ENCODE measurements at regions not wholly inside any gene's neighbourhood (a gene's known extent, or its start where the extent isn't known, plus 50 kb on each side); places are given as distances from the start of the nearest gene placed in this dataset.

DNA sequence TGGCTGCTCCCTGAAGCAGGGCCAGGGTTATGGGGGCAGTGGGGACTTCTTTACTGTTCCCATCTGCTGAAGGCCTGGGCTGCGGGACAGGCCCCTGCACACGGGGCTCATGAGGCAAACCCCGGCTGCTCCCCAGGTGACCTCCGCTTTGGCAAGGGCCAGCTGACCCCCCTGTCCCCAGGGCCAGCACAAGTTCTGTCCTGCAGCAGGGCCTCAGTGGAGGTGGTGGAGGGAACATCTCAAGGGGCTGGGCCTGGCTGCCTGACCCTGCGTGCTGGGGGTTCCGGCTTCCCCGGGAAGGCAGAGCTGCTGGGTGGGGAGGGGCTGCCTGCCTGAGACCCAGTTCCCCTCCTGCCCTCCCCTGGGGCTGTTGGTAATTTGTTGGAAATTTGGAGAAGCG is 67.4 kb upstream of the RNU6ATAC start:
- H3K9ac ChIP-seq (ENCODE audit: low read depth in 2 of 2, low read length in 2 of 2), result no peak overlapping the region
- TF ChIP-seq, protein P1, sequence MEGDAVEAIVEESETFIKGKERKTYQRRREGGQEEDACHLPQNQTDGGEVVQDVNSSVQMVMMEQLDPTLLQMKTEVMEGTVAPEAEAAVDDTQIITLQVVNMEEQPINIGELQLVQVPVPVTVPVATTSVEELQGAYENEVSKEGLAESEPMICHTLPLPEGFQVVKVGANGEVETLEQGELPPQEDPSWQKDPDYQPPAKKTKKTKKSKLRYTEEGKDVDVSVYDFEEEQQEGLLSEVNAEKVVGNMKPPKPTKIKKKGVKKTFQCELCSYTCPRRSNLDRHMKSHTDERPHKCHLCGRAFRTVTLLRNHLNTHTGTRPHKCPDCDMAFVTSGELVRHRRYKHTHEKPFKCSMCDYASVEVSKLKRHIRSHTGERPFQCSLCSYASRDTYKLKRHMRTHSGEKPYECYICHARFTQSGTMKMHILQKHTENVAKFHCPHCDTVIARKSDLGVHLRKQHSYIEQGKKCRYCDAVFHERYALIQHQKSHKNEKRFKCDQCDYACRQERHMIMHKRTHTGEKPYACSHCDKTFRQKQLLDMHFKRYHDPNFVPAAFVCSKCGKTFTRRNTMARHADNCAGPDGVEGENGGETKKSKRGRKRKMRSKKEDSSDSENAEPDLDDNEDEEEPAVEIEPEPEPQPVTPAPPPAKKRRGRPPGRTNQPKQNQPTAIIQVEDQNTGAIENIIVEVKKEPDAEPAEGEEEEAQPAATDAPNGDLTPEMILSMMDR (IDR thresholded peaks at IDR 0.05), result no peak

DNA sequence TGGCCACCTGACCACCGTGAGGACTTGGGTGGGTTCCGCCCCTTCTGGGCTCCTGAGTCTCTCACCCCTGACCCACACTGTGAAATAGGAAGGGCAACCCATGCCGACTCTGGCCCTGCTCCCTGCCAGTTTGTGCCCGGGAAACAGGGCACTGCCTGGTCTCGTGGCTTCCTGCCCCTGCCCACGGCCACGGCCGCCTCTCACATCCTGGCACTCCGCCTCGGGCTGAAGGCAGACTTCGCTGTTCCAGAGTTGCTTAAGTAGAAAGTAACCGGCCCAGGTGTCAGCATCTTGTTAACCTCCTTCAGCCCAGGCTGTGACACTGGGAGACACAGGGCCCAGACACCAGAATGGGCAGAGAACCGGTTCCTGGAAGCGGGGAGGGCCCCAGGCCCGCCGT is 68.7 kb upstream of the RNU6ATAC start:
- no peak for DNase-seq
- intact Hi-C loops (cut with DNase I), result no loop called here
- no peak overlapping the region for H3K4me3 ChIP-seq
- no peaks in the 10 kb centered on the region for H3K36me3 ChIP-seq
- H3K27ac ChIP-seq, result no peak overlapping the region
- H3K27me3 ChIP-seq, result peaks cover 7% of the 10 kb centered on the region
- H3K9me3 ChIP-seq, result no peaks in the 10 kb centered on the region
- no peak overlapping the region for H3K9ac ChIP-seq (ENCODE audit: low read depth in 2 of 2, low read length in 2 of 2)
- TF ChIP-seq, protein P1 (IDR thresholded peaks at IDR 0.05), result no peak
- no peaks in the 10 kb centered on the region for H3K4me1 ChIP-seq

More for the DNA sequence above, 67.4 kb upstream of the RNU6ATAC start:
- Histone ChIP-seq H3K36me3 (no peaks in the 10 kb centered on the region), H3K27me3 (peaks cover 10% of the 10 kb centered on the region), H3K4me3 (no peak overlapping the region), H3K9me3 (no peaks in the 10 kb centered on the region), H3K4me1 (no peaks in the 10 kb centered on the region), H3K27ac (no peak overlapping the region)
- no peak for DNase-seq
- intact Hi-C loops (cut with DNase I), result no loop called here

DNA sequence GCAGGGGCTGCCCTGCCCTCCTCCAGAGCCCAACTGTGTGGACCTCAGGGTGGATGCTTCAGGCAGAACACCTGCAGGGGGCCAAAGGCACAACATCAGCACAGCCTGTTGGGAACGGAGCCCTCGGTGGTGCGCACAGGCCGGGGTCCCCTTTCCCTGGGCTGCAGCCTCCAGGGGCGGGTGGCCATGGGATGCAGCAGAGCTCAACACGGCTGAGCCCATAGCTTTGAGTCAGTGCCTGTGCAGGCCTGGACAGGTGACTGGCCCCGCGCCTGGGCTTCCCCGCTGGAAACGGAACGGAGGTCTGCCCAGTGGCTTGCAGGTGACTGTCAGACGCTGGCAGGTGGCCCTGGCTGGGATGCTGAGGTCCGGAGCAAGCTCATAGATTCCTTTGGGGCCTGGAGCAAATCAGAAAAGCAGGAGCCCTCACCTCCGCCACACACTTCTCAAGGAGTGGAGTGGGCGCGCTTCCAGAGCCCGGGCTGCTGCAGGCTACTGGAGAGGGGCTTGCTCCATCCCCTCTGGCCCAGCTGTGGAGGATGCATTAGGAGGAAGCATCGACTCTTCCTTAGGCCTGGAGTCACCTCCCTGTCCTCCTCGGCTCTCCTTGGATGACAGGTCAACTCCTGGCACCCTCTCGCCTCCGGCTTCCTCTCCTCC is 69.8 kb upstream of the RNU6ATAC start:
- no peaks in the 10 kb centered on the region for H3K27me3 ChIP-seq
- TF ChIP-seq, protein P1 (IDR thresholded peaks at IDR 0.05), result no peak
- H3K9me3 ChIP-seq, result no peaks in the 10 kb centered on the region
- no peaks in the 10 kb centered on the region for H3K4me1 ChIP-seq
- H3K27ac ChIP-seq, result no peak overlapping the region
- no peak overlapping the region for H3K9ac ChIP-seq (ENCODE audit: low read depth in 2 of 2, low read length in 2 of 2)
- H3K4me3 ChIP-seq, result no peak overlapping the region
- no peaks in the 10 kb centered on the region for H3K36me3 ChIP-seq
- DNase-seq, result no peak
- intact Hi-C loops (cut with DNase I), result no loop called here

DNA sequence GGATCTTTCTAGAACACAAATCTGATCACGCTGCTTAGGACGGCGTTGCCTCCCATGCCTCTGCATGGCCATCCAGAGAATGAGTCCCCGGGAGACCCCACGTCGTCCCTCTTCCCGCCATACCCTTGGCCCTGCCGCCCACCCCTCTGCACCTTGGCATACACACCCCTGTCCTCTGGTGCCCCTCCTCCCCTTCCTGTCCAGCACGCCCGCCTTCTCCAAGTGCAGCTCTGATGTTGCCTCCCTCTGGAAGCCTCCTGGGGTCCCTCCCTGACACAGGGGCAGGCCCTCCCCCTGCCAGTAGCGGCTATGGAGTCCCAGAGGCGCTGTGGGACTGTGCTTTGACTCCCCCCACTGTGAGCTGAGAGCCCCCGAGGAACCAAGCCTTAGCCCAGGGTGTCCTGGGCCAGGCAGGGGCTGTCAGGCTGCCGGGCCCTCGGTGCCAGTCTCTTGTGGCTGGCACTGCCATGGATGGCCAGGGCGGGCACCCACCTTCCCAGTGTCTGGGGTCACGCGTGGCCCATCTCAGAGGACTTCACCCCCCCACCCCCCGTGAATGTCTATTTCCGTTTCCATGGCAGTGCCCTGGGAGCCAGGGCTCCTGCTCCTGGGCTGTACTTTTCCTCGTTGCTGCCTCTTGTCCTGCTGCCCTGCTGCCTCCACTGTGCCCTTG is 70.5 kb upstream of the RNU6ATAC start:
- intact Hi-C loops (cut with DNase I), result no loop called here
- no peak overlapping the region for H3K4me3 ChIP-seq
- H3K4me1 ChIP-seq, result no peaks in the 10 kb centered on the region
- H3K27me3 ChIP-seq, result no peaks in the 10 kb centered on the region
- H3K36me3 ChIP-seq, result no peaks in the 10 kb centered on the region
- no peaks in the 10 kb centered on the region for H3K9me3 ChIP-seq
- H3K27ac ChIP-seq, result no peak overlapping the region
- no peak for DNase-seq
- no peak overlapping the region for H3K9ac ChIP-seq (ENCODE audit: low read depth in 2 of 2, low read length in 2 of 2)
- TF ChIP-seq, protein P1 (IDR thresholded peaks at IDR 0.05), result no peak

DNA sequence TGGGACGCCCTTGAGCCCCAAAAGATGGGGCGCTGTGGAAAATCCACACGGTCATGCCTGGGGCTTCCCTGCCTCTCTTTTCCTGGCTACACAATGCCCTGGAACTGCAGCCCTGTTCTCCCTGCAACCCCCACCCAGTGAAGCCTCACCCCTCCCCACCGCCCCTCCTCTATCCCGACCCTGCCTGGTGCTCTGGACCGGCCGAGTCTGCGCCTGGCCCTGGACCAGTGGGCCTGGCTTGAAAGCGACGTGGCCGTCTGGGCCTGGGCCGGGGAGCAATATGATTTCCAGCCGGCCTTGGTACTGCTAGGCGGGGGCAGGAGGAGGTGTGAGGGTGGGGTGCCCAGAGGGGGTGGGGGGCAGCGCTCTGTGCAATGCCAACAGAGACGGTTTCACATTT is 71.0 kb upstream of the RNU6ATAC start:
- no peaks in the 10 kb centered on the region for H3K27me3 ChIP-seq
- no peaks in the 10 kb centered on the region for H3K4me1 ChIP-seq
- TF ChIP-seq, protein P1 (IDR thresholded peaks at IDR 0.05), result no peak
- DNase-seq, result no peak
- H3K9me3 ChIP-seq, result no peaks in the 10 kb centered on the region
- no peak overlapping the region for H3K4me3 ChIP-seq
- intact Hi-C loops (cut with DNase I), result no loop called here
- no peak overlapping the region for H3K9ac ChIP-seq (ENCODE audit: low read depth in 2 of 2, low read length in 2 of 2)
- H3K27ac ChIP-seq, result no peak overlapping the region
- H3K36me3 ChIP-seq, result no peaks in the 10 kb centered on the region

All from colonic mucosa (tissue), 4 donors.